ENCODE measurements at regions not wholly inside any gene's neighbourhood (a gene's known extent, or its start where the extent isn't known, plus 50 kb on each side); places are given as distances from the start of the nearest gene placed in this dataset.

DNA sequence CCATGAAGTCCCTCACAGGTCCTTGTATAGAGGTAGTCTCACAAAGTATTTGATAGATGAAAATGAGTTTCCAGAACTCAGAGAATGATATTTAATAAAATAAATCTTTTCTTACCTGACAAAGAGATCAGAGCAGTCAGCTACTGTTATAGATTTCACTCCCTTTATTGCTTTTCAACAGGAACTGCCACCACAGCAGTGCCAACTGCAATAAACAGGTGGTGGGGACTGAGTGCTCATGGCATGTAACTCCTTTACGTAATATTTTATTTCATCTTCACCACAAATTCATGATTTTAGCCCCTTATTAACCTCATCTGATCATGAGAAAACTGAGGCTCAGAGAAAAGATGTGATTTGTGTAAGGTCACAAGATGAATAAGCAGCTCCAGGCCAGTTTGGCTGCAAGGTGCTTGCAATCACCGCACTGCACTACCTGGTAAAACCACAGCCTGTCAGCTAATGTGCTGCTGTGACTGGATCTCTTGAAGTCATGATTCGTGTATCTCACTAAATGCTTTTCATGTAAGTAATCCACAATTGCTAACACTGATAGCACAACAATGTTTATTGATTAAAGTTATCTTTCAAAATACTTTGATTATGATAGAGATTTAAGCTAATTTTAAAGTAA lies 78.8 kb downstream of the WNT5A start:
- H3K4me1 ChIP-seq (ENCODE audit: control insufficient read depth, low read length) = no peaks in the 10 kb centered on the region
- H3K4me3 ChIP-seq (ENCODE audit: low read length) = no peak overlapping the region
- peaks cover 5% of the 10 kb centered on the region; the same call in 1 of the 2 replicates for H3K9me3 ChIP-seq (ENCODE audit: control insufficient read depth, insufficient read depth, low read length)
- no peaks in the 10 kb centered on the region for H3K79me2 ChIP-seq (ENCODE audit: control insufficient read depth, low read length)
- H3K36me3 ChIP-seq (ENCODE audit: control insufficient read depth, low read length) = no peaks in the 10 kb centered on the region
- H4K20me1 ChIP-seq (ENCODE audit: control insufficient read depth, insufficient read depth, low read depth, low read length) = no peaks in the 10 kb centered on the region
- H3K27ac ChIP-seq (ENCODE audit: low read depth, low read length) = no peak overlapping the region
- H3K4me2 ChIP-seq (ENCODE audit: low read length) = no peak overlapping the region
- H3K27me3 ChIP-seq (ENCODE audit: control insufficient read depth, low read length) = no peaks in the 10 kb centered on the region
- no peak for TF ChIP-seq EZH2phosphoT487 (IDR thresholded peaks at IDR 0.05; ENCODE audit: borderline replicate concordance, low read length)
- TF ChIP-seq, protein P1, sequence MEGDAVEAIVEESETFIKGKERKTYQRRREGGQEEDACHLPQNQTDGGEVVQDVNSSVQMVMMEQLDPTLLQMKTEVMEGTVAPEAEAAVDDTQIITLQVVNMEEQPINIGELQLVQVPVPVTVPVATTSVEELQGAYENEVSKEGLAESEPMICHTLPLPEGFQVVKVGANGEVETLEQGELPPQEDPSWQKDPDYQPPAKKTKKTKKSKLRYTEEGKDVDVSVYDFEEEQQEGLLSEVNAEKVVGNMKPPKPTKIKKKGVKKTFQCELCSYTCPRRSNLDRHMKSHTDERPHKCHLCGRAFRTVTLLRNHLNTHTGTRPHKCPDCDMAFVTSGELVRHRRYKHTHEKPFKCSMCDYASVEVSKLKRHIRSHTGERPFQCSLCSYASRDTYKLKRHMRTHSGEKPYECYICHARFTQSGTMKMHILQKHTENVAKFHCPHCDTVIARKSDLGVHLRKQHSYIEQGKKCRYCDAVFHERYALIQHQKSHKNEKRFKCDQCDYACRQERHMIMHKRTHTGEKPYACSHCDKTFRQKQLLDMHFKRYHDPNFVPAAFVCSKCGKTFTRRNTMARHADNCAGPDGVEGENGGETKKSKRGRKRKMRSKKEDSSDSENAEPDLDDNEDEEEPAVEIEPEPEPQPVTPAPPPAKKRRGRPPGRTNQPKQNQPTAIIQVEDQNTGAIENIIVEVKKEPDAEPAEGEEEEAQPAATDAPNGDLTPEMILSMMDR (IDR thresholded peaks at IDR 0.05; ENCODE audit: low read depth, low read length, poor library complexity, severe bottlenecking) = no peak
- H3F3A ChIP-seq (ENCODE audit: control insufficient read depth, insufficient read depth) = no peaks in the 10 kb centered on the region
- no peaks in the 10 kb centered on the region for H3K9me2 ChIP-seq (replicated peaks; ENCODE audit: control insufficient read depth, low read length)

DNA sequence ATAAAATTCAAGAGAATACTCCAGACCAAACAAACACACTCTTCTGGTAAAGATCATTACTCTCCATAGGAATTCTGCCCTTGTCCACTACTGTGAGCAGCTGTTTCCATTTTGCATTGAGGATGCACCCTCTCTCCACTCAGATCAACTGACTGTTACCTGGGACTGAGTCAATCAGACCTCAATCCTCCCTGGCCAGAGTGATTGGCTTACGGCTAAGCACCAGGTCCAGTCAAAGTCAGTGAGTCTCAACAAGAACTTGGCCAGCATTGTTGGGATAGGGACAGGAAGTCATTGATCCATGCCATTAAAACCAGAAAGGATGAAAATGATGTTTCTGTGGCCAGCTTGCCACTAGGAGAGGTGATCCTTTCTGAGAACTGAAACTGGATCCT lies 79.7 kb downstream of the WNT5A start:
- Histone ChIP-seq H3K9me3 (ENCODE audit: control insufficient read depth, insufficient read depth, low read length) (peaks cover 5% of the 10 kb centered on the region; the same call in 1 of the 2 replicates), H3K79me2 (ENCODE audit: control insufficient read depth, low read length) (no peaks in the 10 kb centered on the region), H3K27ac (ENCODE audit: low read depth, low read length) (no peak overlapping the region), H3K27me3 (ENCODE audit: control insufficient read depth, low read length) (no peaks in the 10 kb centered on the region), H3K4me3 (ENCODE audit: low read length) (no peak overlapping the region), H3K4me1 (ENCODE audit: control insufficient read depth, low read length) (no peaks in the 10 kb centered on the region), H3F3A (ENCODE audit: control insufficient read depth, insufficient read depth) (no peaks in the 10 kb centered on the region), H3K36me3 (ENCODE audit: control insufficient read depth, low read length) (no peaks in the 10 kb centered on the region), H3K9me2 (replicated peaks; ENCODE audit: control insufficient read depth, low read length) (no peaks in the 10 kb centered on the region), H3K4me2 (ENCODE audit: low read length) (no peak overlapping the region), H4K20me1 (ENCODE audit: control insufficient read depth, insufficient read depth, low read depth, low read length) (no peaks in the 10 kb centered on the region)
- TF ChIP-seq EZH2phosphoT487 (IDR thresholded peaks at IDR 0.05; ENCODE audit: borderline replicate concordance, low read length) = no peak
- TF ChIP-seq, protein P1 (IDR thresholded peaks at IDR 0.05; ENCODE audit: low read depth, low read length, poor library complexity, severe bottlenecking) = no peak

DNA sequence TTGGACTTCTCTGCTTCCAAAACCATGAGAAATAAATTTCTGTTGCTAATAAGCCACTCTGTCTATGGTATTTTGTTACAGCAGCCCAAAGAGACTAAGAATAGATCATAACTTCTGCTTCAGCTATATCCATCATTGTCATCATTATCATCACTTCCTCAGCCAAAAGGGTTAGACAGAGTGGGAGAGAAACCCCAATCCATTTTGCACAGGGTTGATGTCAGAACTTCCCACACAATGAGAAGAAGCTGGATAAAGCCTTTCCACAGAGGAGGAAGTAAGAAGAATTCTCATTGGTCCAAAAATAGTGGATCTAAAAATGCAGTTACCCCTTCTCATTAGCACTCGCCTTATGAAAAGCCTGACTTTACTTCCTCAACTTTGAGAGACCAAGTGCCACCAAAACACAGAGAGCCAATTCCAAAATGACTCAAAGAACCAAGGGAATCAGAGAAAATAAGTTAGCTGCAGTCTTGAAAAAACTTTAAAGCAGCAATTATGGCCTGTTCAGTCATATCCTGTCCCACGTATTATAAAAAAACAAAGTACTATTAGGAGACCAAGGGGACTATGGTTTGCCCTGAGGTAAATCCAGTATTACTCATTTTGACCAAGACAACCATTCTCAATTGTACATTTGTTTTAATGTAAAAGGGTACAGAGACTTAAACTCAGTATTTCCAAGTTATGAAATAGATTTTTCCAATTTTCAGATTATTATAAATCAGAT lies 80.2 kb downstream of the WNT5A start:
- TF ChIP-seq EZH2phosphoT487 (IDR thresholded peaks at IDR 0.05; ENCODE audit: borderline replicate concordance, low read length) = no peak
- TF ChIP-seq, protein P1 (IDR thresholded peaks at IDR 0.05; ENCODE audit: low read depth, low read length, poor library complexity, severe bottlenecking) = no peak
- Histone ChIP-seq H3K9me3 (ENCODE audit: control insufficient read depth, insufficient read depth, low read length) (peaks cover 5% of the 10 kb centered on the region; the same call in 1 of the 2 replicates), H3K36me3 (ENCODE audit: control insufficient read depth, low read length) (no peaks in the 10 kb centered on the region), H3K4me1 (ENCODE audit: control insufficient read depth, low read length) (no peaks in the 10 kb centered on the region), H3K9me2 (replicated peaks; ENCODE audit: control insufficient read depth, low read length) (no peaks in the 10 kb centered on the region), H4K20me1 (ENCODE audit: control insufficient read depth, insufficient read depth, low read depth, low read length) (no peaks in the 10 kb centered on the region), H3K27ac (ENCODE audit: low read depth, low read length) (no peak overlapping the region), H3K27me3 (ENCODE audit: control insufficient read depth, low read length) (no peaks in the 10 kb centered on the region), H3F3A (ENCODE audit: control insufficient read depth, insufficient read depth) (no peaks in the 10 kb centered on the region), H3K79me2 (ENCODE audit: control insufficient read depth, low read length) (no peaks in the 10 kb centered on the region), H3K4me3 (ENCODE audit: low read length) (no peak overlapping the region), H3K4me2 (ENCODE audit: low read length) (no peak overlapping the region)

All from DOHH2 (cell line).